HCT116 (cell line): ENCODE measurements at regions not wholly inside any gene's neighbourhood (a gene's known extent, or its start where the extent isn't known, plus 50 kb on each side); places are given as distances from the start of the nearest gene placed in this dataset.
A peak's percentile ranks its signal among the peaks of the same experiment; 100 is the strongest.

ENCODE experiments used
- ATAC-seq: fragments of 200-7000 bp; cut with Tn5 transposase; 2 replicates; pipeline ENCODE4 v1.9.1; 2020; ENCODE audit warnings: mild to moderate bottlenecking, moderate library complexity
- BruUV-seq: library from RNA; stranded (reverse); fragments of 400-500 nt; replicated peaks from 2 replicates; lab custom pipeline; 2021; lab: Mats Ljungman, UMichigan
- CTCF ChIA-PET: fragments of 300-600 bp; sonication (Branson Sonifier 250); formaldehyde crosslinking; loops from one replicate; lab custom pipeline; 2021; ENCODE audit warnings: antibody characterized with exemption; lab: Charles Lee
- POLR2A ChIA-PET: fragments of 300-600, 350-600 bp; sonication (Branson Sonifier 250); formaldehyde crosslinking; loops from one replicate; lab custom pipeline; 2021; ENCODE audit warnings: antibody characterized with exemption; lab: Charles Lee
- RAD21 ChIA-PET, 2 experiments: fragments of 300-600 bp; sonication (Branson Sonifier 250); formaldehyde crosslinking; loops; one replicate each; lab custom pipeline; 2023; ENCODE audit warnings: low total read pairs in 2 of 2; ENCODE audit not compliant: uncharacterized antibody in 2 of 2, unreplicated experiment in 2 of 2, low non-redundant PET in 1 of 2; lab: Charles Lee
- DNase-seq: peaks from one replicate; pipeline ENCODE4 v3.0.0-alpha.2; 2010; ENCODE audit warnings: low read depth, low spot score
- H2AFZ ChIP-seq: fragments of 200-600 bp; shearing (Covaris generic), sonication (generic); 2 replicates; pipeline ENCODE4 v1.6.1; 2017; ENCODE audit warnings: low read depth, mixed run types, mixed read lengths, antibody characterized with exemption, low read length; ENCODE audit not compliant: poor library complexity, severe bottlenecking
- H3K27ac ChIP-seq: 2 replicates; pipeline ENCODE4 v1.5.1; 2012; ENCODE audit warnings: low read depth, low read length
- H3K27me3 ChIP-seq: fragments of 200-600 bp; sonication (generic); 2 replicates; pipeline ENCODE4 v1.6.1; 2016; ENCODE audit warnings: mixed run types, low read length, mixed read lengths; ENCODE audit not compliant: insufficient read depth
- H3K36me3 ChIP-seq, 2 experiments: fragments of 200-500 bp in 1 of 2; fragments of 200-600 bp in 1 of 2; sonication (Bioruptor generic) in 1 of 2; sonication (generic) in 1 of 2; 2 replicates each; pipeline versions ENCODE4 v1.5.1 to v1.6.1; 2014 to 2016; ENCODE audit warnings: low read length in 2 of 2, inconsistent platforms in 1 of 2, mixed read lengths in 1 of 2, mixed run types in 1 of 2; ENCODE audit not compliant: insufficient read depth in 2 of 2, control insufficient read depth in 1 of 2
- H3K4me1 ChIP-seq, 2 experiments: fragments of 200-600 bp in 1 of 2; sonication (generic) in 1 of 2; 2 replicates each; pipeline versions ENCODE4 v1.5.1 to v1.6.1; 2012 to 2017; ENCODE audit warnings: low read length in 2 of 2, inconsistent platforms in 1 of 2, mild to moderate bottlenecking in 1 of 2, mixed read lengths in 1 of 2, mixed run types in 1 of 2, moderate library complexity in 1 of 2; ENCODE audit not compliant: insufficient read depth in 2 of 2, control insufficient read depth in 1 of 2
- H3K4me2 ChIP-seq: fragments of 200-600 bp; sonication (generic); 2 replicates; pipeline ENCODE4 v1.6.1; 2017; ENCODE audit warnings: mixed run types, low read length, mixed read lengths
- H3K4me3 ChIP-seq, 2 experiments: fragments of 200-600 bp in 1 of 2; sonication (generic) in 1 of 2; replicated peaks in 1 of 2; 2 replicates each; pipeline ENCODE4 v1.5.1; 2011 to 2016; ENCODE audit warnings: low read length in 2 of 2, control low read depth in 1 of 2, low read depth in 1 of 2, mild to moderate bottlenecking in 1 of 2, mixed read lengths in 1 of 2, mixed run types in 1 of 2
- H3K79me2 ChIP-seq: fragments of 200-600 bp; sonication (generic); 2 replicates; pipeline ENCODE4 v1.6.1; 2017; ENCODE audit warnings: mild to moderate bottlenecking, mixed run types, low read length, moderate library complexity, mixed read lengths; ENCODE audit not compliant: insufficient read depth
- H3K9ac ChIP-seq: fragments of 200-600 bp; sonication (generic); 2 replicates; pipeline ENCODE4 v1.6.1; 2016; ENCODE audit warnings: low read length, mixed read lengths
- H3K9me2 ChIP-seq: fragments of 200-600 bp; sonication (generic), shearing (Covaris generic); 2 replicates; pipeline ENCODE4 v1.6.1; 2017; ENCODE audit warnings: mixed run types, mild to moderate bottlenecking, moderate library complexity; ENCODE audit not compliant: insufficient read depth
- H3K9me3 ChIP-seq, 2 experiments: fragments of 200-500 bp in 1 of 2; fragments of 200-600 bp in 1 of 2; sonication (Bioruptor generic) in 1 of 2; sonication (generic) in 1 of 2; 2 replicates each; pipeline ENCODE4 v1.6.1; 2014 to 2017; ENCODE audit warnings: low read length in 2 of 2, mixed read lengths in 2 of 2, inconsistent platforms in 1 of 2, low read depth in 1 of 2, mild to moderate bottlenecking in 1 of 2, mixed run types in 1 of 2, moderate library complexity in 1 of 2; ENCODE audit not compliant: control insufficient read depth in 1 of 2, insufficient read depth in 1 of 2
- H4K20me1 ChIP-seq: fragments of 200-600 bp; sonication (generic), shearing (Covaris generic); 2 replicates; pipeline ENCODE4 v1.6.1; 2017; ENCODE audit warnings: mixed run types, mild to moderate bottlenecking, moderate library complexity; ENCODE audit not compliant: insufficient read depth
- CBX3 ChIP-seq: IDR thresholded peaks from 2 replicates; pipeline ENCODE4 v1.6.1; 2012; ENCODE audit warnings: low read depth
- EGR1 ChIP-seq: IDR thresholded peaks from 2 replicates; pipeline ENCODE4 v1.6.1; 2012; ENCODE audit warnings: low read depth
- ELF1 ChIP-seq: IDR thresholded peaks from 2 replicates; pipeline ENCODE4 v1.6.1; 2012; ENCODE audit warnings: low read depth, borderline replicate concordance
- POLR2A ChIP-seq: IDR thresholded peaks from 2 replicates; pipeline ENCODE4 v1.7.0; 2011; ENCODE audit warnings: borderline replicate concordance; ENCODE audit not compliant: insufficient read depth, insufficient read length; ENCODE audit errors: extremely low read depth
- SP1 ChIP-seq: IDR thresholded peaks from 2 replicates; pipeline ENCODE4 v1.6.1; 2012; ENCODE audit warnings: low read depth
- ZFX ChIP-seq: fragments of 450-650 bp; IDR thresholded peaks from 2 replicates; pipeline ENCODE4 v1.6.1; 2017
- ZNF274 ChIP-seq: fragments of 200-500 bp; sonication (Bioruptor generic); IDR thresholded peaks from 2 replicates; pipeline ENCODE4 v1.6.1; 2014; ENCODE audit warnings: mild to moderate bottlenecking, low read depth, low read length, inconsistent platforms
- intact Hi-C: fragments of 100-400 bp; cut with micrococcal nuclease; formaldehyde crosslinking; loops from 2 replicates; pipeline ENCODE4 v1.10.0; 2022
- TF ChIP-seq, protein P1 (sequence below): IDR thresholded peaks from 2 replicates; pipeline ENCODE4 v1.6.1; 2012
- TF ChIP-seq, protein P2 (sequence below): IDR thresholded peaks from 2 replicates; pipeline ENCODE4 v1.6.1; 2012; ENCODE audit warnings: low read depth

GRCh38 chr3:104436506-104436905, 930.2 kb upstream of the ALCAM start:
- H3K4me1 ChIP-seq = peaks cover 46 to 65% of the 10 kb centered on the region in 2 experiments
- H3K27me3 ChIP-seq = no peaks in the 10 kb centered on the region
- TF ChIP-seq CBX3 (no peak), ZNF274 (no peak), ELF1 (no peak), POLR2A (no peak), ZFX (no peak), SP1 (no peak), EGR1 (no peak)
- TF ChIP-seq, protein P1, sequence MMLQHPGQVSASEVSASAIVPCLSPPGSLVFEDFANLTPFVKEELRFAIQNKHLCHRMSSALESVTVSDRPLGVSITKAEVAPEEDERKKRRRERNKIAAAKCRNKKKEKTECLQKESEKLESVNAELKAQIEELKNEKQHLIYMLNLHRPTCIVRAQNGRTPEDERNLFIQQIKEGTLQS = no peak
- TF ChIP-seq, protein P2, sequence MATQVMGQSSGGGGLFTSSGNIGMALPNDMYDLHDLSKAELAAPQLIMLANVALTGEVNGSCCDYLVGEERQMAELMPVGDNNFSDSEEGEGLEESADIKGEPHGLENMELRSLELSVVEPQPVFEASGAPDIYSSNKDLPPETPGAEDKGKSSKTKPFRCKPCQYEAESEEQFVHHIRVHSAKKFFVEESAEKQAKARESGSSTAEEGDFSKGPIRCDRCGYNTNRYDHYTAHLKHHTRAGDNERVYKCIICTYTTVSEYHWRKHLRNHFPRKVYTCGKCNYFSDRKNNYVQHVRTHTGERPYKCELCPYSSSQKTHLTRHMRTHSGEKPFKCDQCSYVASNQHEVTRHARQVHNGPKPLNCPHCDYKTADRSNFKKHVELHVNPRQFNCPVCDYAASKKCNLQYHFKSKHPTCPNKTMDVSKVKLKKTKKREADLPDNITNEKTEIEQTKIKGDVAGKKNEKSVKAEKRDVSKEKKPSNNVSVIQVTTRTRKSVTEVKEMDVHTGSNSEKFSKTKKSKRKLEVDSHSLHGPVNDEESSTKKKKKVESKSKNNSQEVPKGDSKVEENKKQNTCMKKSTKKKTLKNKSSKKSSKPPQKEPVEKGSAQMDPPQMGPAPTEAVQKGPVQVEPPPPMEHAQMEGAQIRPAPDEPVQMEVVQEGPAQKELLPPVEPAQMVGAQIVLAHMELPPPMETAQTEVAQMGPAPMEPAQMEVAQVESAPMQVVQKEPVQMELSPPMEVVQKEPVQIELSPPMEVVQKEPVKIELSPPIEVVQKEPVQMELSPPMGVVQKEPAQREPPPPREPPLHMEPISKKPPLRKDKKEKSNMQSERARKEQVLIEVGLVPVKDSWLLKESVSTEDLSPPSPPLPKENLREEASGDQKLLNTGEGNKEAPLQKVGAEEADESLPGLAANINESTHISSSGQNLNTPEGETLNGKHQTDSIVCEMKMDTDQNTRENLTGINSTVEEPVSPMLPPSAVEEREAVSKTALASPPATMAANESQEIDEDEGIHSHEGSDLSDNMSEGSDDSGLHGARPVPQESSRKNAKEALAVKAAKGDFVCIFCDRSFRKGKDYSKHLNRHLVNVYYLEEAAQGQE = no peak
- intact Hi-C loops = loop anchor here (2.0 kb wide), 1 partner anchor 930 kb away; the partner anchor contains the start of gene ALCAM
- ChIA-PET POLR2A (interaction anchor here (1.1 to 1.3 kb wide), 2 partner anchors 9 to 932 kb away, joined by 4 to 6 read pairs; no protein-coding TSS in a partner anchor), RAD21 (no interaction called here), CTCF (no interaction called here)
- H3K79me2 ChIP-seq = peaks cover 84% of the 10 kb centered on the region
- H3K27ac ChIP-seq = peak overlapping the region; percentile 61; the same call in 1 of the 2 replicates
- H2AFZ ChIP-seq = no peak overlapping the region
- no peak for ATAC-seq
- H3K9me3 ChIP-seq = no peaks in the 10 kb centered on the region
- H3K9me2 ChIP-seq = no peaks in the 10 kb centered on the region
- H4K20me1 ChIP-seq = no peaks in the 10 kb centered on the region; the same call in 1 of the 2 replicates
- BruUV-seq = no TSS peak
- peak overlapping the region; percentile 55 for H3K9ac ChIP-seq
- H3K36me3 ChIP-seq = peaks cover 0 to 26% of the 10 kb centered on the region in 2 experiments; a peak in 1 of 4 replicates
- no peak for DNase-seq
- peak overlapping the region in 1 of 2 experiments; percentile 26; a peak in 1 of 4 replicates for H3K4me3 ChIP-seq
- H3K4me2 ChIP-seq = peak overlapping the region; percentile 70
